H9 (cell line): ENCODE measurements at regions not wholly inside any gene's neighbourhood (a gene's known extent, or its start where the extent isn't known, plus 50 kb on each side); places are given as distances from the start of the nearest gene placed in this dataset.

ENCODE experiments used
- DNase-seq: peaks from one replicate; pipeline ENCODE4 v3.0.0-alpha.2; 2017
- H2AFZ ChIP-seq: one replicate; pipeline ENCODE4 v1.6.1; 2013; ENCODE audit warnings: mild to moderate bottlenecking, low read length, control low read depth, moderate library complexity
- H2AK5ac ChIP-seq: 2 replicates; pipeline ENCODE4 v1.6.1; 2013; ENCODE audit warnings: low read length, control low read depth, mixed read lengths; ENCODE audit not compliant: insufficient read length
- H2BK120ac ChIP-seq: one replicate; pipeline ENCODE4 v1.6.1; 2013; ENCODE audit warnings: low read depth, mild to moderate bottlenecking, low read length, control low read depth, inconsistent platforms; ENCODE audit not compliant: poor library complexity, severe bottlenecking
- H2BK12ac ChIP-seq: 2 replicates; pipeline ENCODE4 v1.6.1; 2013; ENCODE audit warnings: low read length, control low read depth, mixed read lengths, low read depth; ENCODE audit not compliant: insufficient read length
- H2BK15ac ChIP-seq: 2 replicates; pipeline ENCODE4 v1.6.1; 2013; ENCODE audit warnings: low read depth, low read length, control low read depth
- H2BK20ac ChIP-seq: one replicate; pipeline ENCODE4 v1.6.1; 2013; ENCODE audit warnings: low read depth, mild to moderate bottlenecking, low read length, control low read depth, inconsistent platforms; ENCODE audit not compliant: poor library complexity, severe bottlenecking
- H2BK5ac ChIP-seq: 2 replicates; pipeline ENCODE4 v1.6.1; 2013; ENCODE audit warnings: low read length, control low read depth, mixed read lengths; ENCODE audit not compliant: insufficient read length
- H3K14ac ChIP-seq: 2 replicates; pipeline ENCODE4 v1.6.1; 2013; ENCODE audit warnings: low read length, control low read depth; ENCODE audit not compliant: insufficient read depth
- H3K18ac ChIP-seq: 2 replicates; pipeline ENCODE4 v1.6.1; 2013; ENCODE audit warnings: low read depth, mild to moderate bottlenecking, mixed read lengths, low read length, control low read depth; ENCODE audit not compliant: insufficient read length
- H3K23ac ChIP-seq: 2 replicates; pipeline ENCODE4 v1.6.1; 2013; ENCODE audit warnings: low read length, control low read depth, mixed read lengths, low read depth; ENCODE audit not compliant: insufficient read length
- H3K23me2 ChIP-seq: 2 replicates; pipeline ENCODE4 v1.6.1; 2013; ENCODE audit warnings: low read depth, mild to moderate bottlenecking, mixed read lengths, low read length, control low read depth; ENCODE audit not compliant: insufficient read length, poor library complexity, severe bottlenecking
- H3K27ac ChIP-seq: 2 replicates; pipeline ENCODE4 v1.5.1; 2013; ENCODE audit warnings: low read length, control low read depth, mixed read lengths, low read depth; ENCODE audit not compliant: insufficient read length
- H3K27me3 ChIP-seq: 2 replicates; pipeline ENCODE4 v1.6.1; 2013; ENCODE audit warnings: low read length, control low read depth, inconsistent platforms; ENCODE audit not compliant: insufficient read depth
- H3K4ac ChIP-seq: 2 replicates; pipeline ENCODE4 v1.6.1; 2013; ENCODE audit warnings: low read depth, mild to moderate bottlenecking, control low read depth, inconsistent platforms, low read length, moderate library complexity
- H3K4me1 ChIP-seq: 2 replicates; pipeline ENCODE4 v1.6.1; 2013; ENCODE audit warnings: low read length, control low read depth, inconsistent platforms; ENCODE audit not compliant: insufficient read depth
- H3K4me2 ChIP-seq: 2 replicates; pipeline ENCODE4 v1.6.1; 2013; ENCODE audit warnings: low read length, control low read depth, mixed read lengths; ENCODE audit not compliant: insufficient read length, insufficient read depth
- H3K56ac ChIP-seq: 2 replicates; pipeline ENCODE4 v1.6.1; 2013; ENCODE audit warnings: low read depth, mild to moderate bottlenecking, mixed read lengths, low read length, control low read depth; ENCODE audit not compliant: insufficient read length
- H3K79me1 ChIP-seq: 2 replicates; pipeline ENCODE4 v1.6.1; 2013; ENCODE audit warnings: low read depth, mild to moderate bottlenecking, moderate library complexity, low read length, control low read depth, inconsistent platforms; ENCODE audit not compliant: insufficient read depth, poor library complexity, severe bottlenecking
- H3K79me2 ChIP-seq: 2 replicates; pipeline ENCODE4 v1.6.1; 2013; ENCODE audit warnings: low read length, control low read depth, inconsistent platforms; ENCODE audit not compliant: insufficient read depth
- H3K9ac ChIP-seq: 2 replicates; pipeline ENCODE4 v1.6.1; 2013; ENCODE audit warnings: low read length, control low read depth, mixed read lengths; ENCODE audit not compliant: insufficient read length; ENCODE audit errors: extremely low read depth
- H3K9me3 ChIP-seq: one replicate; pipeline ENCODE4 v1.6.1; 2013; ENCODE audit warnings: low read depth, low read length, inconsistent platforms; ENCODE audit not compliant: control insufficient read depth
- H3T11ph ChIP-seq: one replicate; pipeline ENCODE4 v1.6.1; 2013; ENCODE audit warnings: mild to moderate bottlenecking, low read length, control low read depth, inconsistent platforms
- H4K20me1 ChIP-seq: one replicate; pipeline ENCODE4 v1.6.1; 2013; ENCODE audit not compliant: control insufficient read depth, insufficient read length, insufficient read depth
- H4K5ac ChIP-seq: 2 replicates; pipeline ENCODE4 v1.6.1; 2013; ENCODE audit warnings: low read depth, mild to moderate bottlenecking, mixed read lengths, low read length, control low read depth; ENCODE audit not compliant: insufficient read length
- H4K8ac ChIP-seq: replicated peaks from 2 replicates; pipeline ENCODE4 v1.6.1; 2013; ENCODE audit warnings: low read length, control low read depth, mixed read lengths, low read depth; ENCODE audit not compliant: insufficient read length
- H4K91ac ChIP-seq: 2 replicates; pipeline ENCODE4 v1.6.1; 2013; ENCODE audit warnings: low read depth, mild to moderate bottlenecking, moderate library complexity, mixed read lengths, low read length, control low read depth; ENCODE audit not compliant: insufficient read length
- H3K27ac Mint-ChIP-seq, 3 experiments: 2 replicates in 2 of 3; 3 replicates in 1 of 3; pipeline ENCODE4 v1.8.0; 2020 to 2021; ENCODE audit warnings: mixed read lengths in 3 of 3, mild to moderate bottlenecking in 1 of 3, moderate library complexity in 1 of 3
- H3K27me3 Mint-ChIP-seq: 2 replicates; pipeline ENCODE4 v1.8.0; 2021; ENCODE audit warnings: low read depth, mild to moderate bottlenecking, moderate library complexity, mixed read lengths
- H3K36me3 Mint-ChIP-seq, 3 experiments: 2 replicates in 2 of 3; 3 replicates in 1 of 3; pipeline ENCODE4 v1.8.0; 2020 to 2021; ENCODE audit warnings: low read depth in 3 of 3, mixed read lengths in 3 of 3; ENCODE audit not compliant: insufficient read depth in 1 of 3
- H3K4me1 Mint-ChIP-seq, 2 experiments: 2 replicates each; pipeline ENCODE4 v1.8.0; 2020; ENCODE audit warnings: mixed read lengths in 2 of 2
- H3K4me3 Mint-ChIP-seq, 2 experiments: 2 replicates in 1 of 2; 3 replicates in 1 of 2; pipeline ENCODE4 v1.8.0; 2020 to 2021; ENCODE audit warnings: mild to moderate bottlenecking in 2 of 2, mixed read lengths in 2 of 2, moderate library complexity in 1 of 2
- H3K9me3 Mint-ChIP-seq, 2 experiments: 2 replicates in 1 of 2; 3 replicates in 1 of 2; pipeline ENCODE4 v1.8.0; 2020; ENCODE audit warnings: mild to moderate bottlenecking in 2 of 2, mixed read lengths in 2 of 2, moderate library complexity in 1 of 2
- CTCF ChIP-seq: fragments of 200-600 bp; sonication (generic); conservative IDR thresholded peaks from 3 replicates; pipeline ENCODE4 v1.8.0; 2021; ENCODE audit warnings: antibody characterized with exemption, mild to moderate bottlenecking
- WGBS: extraction: QIAGEN DNeasy Blood & Tissue Kit; methylation state at CpG from one replicate; pipeline ENCODE4 v1.1.7; 2013; ENCODE audit warnings: missing lambda C conversion rate, low lambda C conversion rate, mixed read lengths; ENCODE audit not compliant: insufficient read length; ENCODE audit errors: extremely low coverage; 5-methylcytosine and 5-hydroxymethylcytosine counted together

- no peaks in the 10 kb centered on the region for H3K9me3 ChIP-seq
These were observed 299.9 kb upstream of the HABP2 start for GRCh38 chr10:113252650-113253618.

More at GRCh38 chr10:113252650-113253618, 299.9 kb upstream of the HABP2 start:
- peaks cover 11% of the 10 kb centered on the region for H3K27me3 Mint-ChIP-seq
- no peak overlapping the region for H3K27ac Mint-ChIP-seq
- Histone ChIP-seq H4K91ac (no peak overlapping the region), H2BK5ac (no peak overlapping the region), H3K23me2 (no peaks in the 10 kb centered on the region), H4K8ac (no peak overlapping the region), H3K14ac (no peak overlapping the region), H3K27me3 (no peaks in the 10 kb centered on the region), H3T11ph (no peak overlapping the region), H3K4me2 (no peak overlapping the region), H2BK15ac (no peak overlapping the region), H4K20me1 (no peaks in the 10 kb centered on the region), H3K4me1 (no peaks in the 10 kb centered on the region), H3K79me2 (no peaks in the 10 kb centered on the region), H2BK20ac (no peak overlapping the region), H3K79me1 (no peaks in the 10 kb centered on the region), H2BK12ac (no peak overlapping the region), H2BK120ac (no peak overlapping the region), H3K27ac (no peak overlapping the region), H2AK5ac (no peak overlapping the region), H3K9ac (no peak overlapping the region), H3K4ac (no peak overlapping the region), H4K5ac (no peak overlapping the region), H3K18ac (no peak overlapping the region), H3K23ac (no peak overlapping the region), H3K56ac (no peak overlapping the region), H2AFZ (no peak overlapping the region)
- H3K9me3 Mint-ChIP-seq, result no peaks in the 10 kb centered on the region
- no CpG with 5 or more reads among the region's 10 CpGs for WGBS
- H3K36me3 Mint-ChIP-seq, result no peaks in the 10 kb centered on the region
- no peak for TF ChIP-seq CTCF
- H3K4me1 Mint-ChIP-seq, result peaks cover 11 to 28% of the 10 kb centered on the region in 2 experiments
- H3K4me3 Mint-ChIP-seq, result no peak overlapping the region
- DNase-seq, result no peak
